Right lobe of liver (tissue), 6 donors: ENCODE measurements at regions not wholly inside any gene's neighbourhood (a gene's known extent, or its start where the extent isn't known, plus 50 kb on each side); places are given as distances from the start of the nearest gene placed in this dataset.
"Not testable (repeated sequence)": the region's sequence is repeated elsewhere in the genome, so short reads cannot be mapped to it uniquely, and the experiment has no call there.

Experiments
- ATAC-seq, 4 donors: fragments of 200-7000 bp; cut with Tn5 transposase; one replicate each; pipeline ENCODE4 v1.9.1; 2020; ENCODE audit warnings: mild to moderate bottlenecking in 4 of 4, moderate library complexity in 4 of 4
- DNase-seq, 3 donors: peaks; one replicate each; pipeline ENCODE4 v3.0.0-alpha.2; 2020
- H3K27ac ChIP-seq, 3 donors: fragments of 200-600 bp; one replicate each; pipeline ENCODE4 v1.8.0; 2022
- H3K27me3 ChIP-seq, 2 donors: fragments of 200-600 bp; one replicate each; pipeline ENCODE4 v1.8.0; 2022
- H3K36me3 ChIP-seq, 4 donors: fragments of 200-600 bp; sonication (generic) in 1 of 4; one replicate each; pipeline versions ENCODE4 v1.5.1 to v1.8.0; 2017 to 2022; ENCODE audit warnings: control low read depth in 1 of 4
- H3K4me1 ChIP-seq, 4 donors: fragments of 200-600 bp; sonication (generic) in 1 of 4; one replicate each; pipeline versions ENCODE4 v1.5.1 to v1.8.0; 2017 to 2022; ENCODE audit warnings: control low read depth in 1 of 4
- H3K4me3 ChIP-seq, 3 donors: fragments of 200-600 bp; one replicate each; pipeline ENCODE4 v1.8.0; 2022
- H3K9me3 ChIP-seq, 4 donors: fragments of 200-600 bp; sonication (generic) in 1 of 4; one replicate each; pipeline versions ENCODE4 v1.5.1 to v1.8.0; 2017 to 2022; ENCODE audit warnings: control low read depth in 1 of 4
- CTCF ChIP-seq, 4 donors: fragments of 200-600 bp in 3 of 4; fragments of 450-650 bp in 1 of 4; IDR thresholded peaks; one replicate each; pipeline versions ENCODE4 v1.5.1 to v1.8.0; 2016 to 2022; ENCODE audit warnings: antibody characterized with exemption in 4 of 4, mild to moderate bottlenecking in 2 of 4
- POLR2A ChIP-seq: fragments of 450-650 bp; IDR thresholded peaks from one replicate; pipeline ENCODE4 v1.6.1; 2017; ENCODE audit warnings: antibody characterized with exemption, mild to moderate bottlenecking
- WGBS: methylation state at CpG from one replicate; pipeline ENCODE4 v1.1.6; 2018; ENCODE audit warnings: low coverage, low lambda C conversion rate; ENCODE audit not compliant: insufficient coverage; ENCODE audit errors: missing lambda C conversion rate; 5-methylcytosine and 5-hydroxymethylcytosine counted together
- intact Hi-C, 2 donors: fragments of 100-400 bp; cut with DNase I; formaldehyde crosslinking; loops; one replicate each; pipeline versions ENCODE4 v1.11.2 to v1.14.1; 2022
- donor health status: DM: no; HTN: yes; CAD: no.
- donor health status: DM: no; HTN: no; CAD: no.
- donor health status: DM: no; HTN: no; CAD: no.
- donor health status: DM: no; HTN: yes; CAD: no.
- donor health status: DM: no; HTN: yes; CAD: no.

- DNase-seq (no peak), ATAC-seq (no peak)
- WGBS = 57% methylated on average over 3 of the region's 4 CpGs
- Histone ChIP-seq H3K4me3 (no peak overlapping the region), H3K4me1 (no peaks in the 10 kb centered on the region), H3K36me3 (no peaks in the 10 kb centered on the region), H3K9me3 (no peaks in the 10 kb centered on the region), H3K27ac (no peak overlapping the region), H3K27me3 (no peaks in the 10 kb centered on the region)
- TF ChIP-seq POLR2A (no peak), CTCF (IDR thresholded peaks at IDR 0.05) (no peak)
- intact Hi-C loops = no loop called here
Observed at GRCh38 chr1:91190996-91191395, 169.2 kb upstream of the ZNF644 start.

GRCh38 chr1:91189096-91189495 lies 167.3 kb upstream of the ZNF644 start:
- intact Hi-C loops = no loop called here
- Histone ChIP-seq H3K9me3 (no peaks in the 10 kb centered on the region), H3K4me1 (no peaks in the 10 kb centered on the region), H3K27ac (no peak overlapping the region), H3K36me3 (no peaks in the 10 kb centered on the region), H3K4me3 (no peak overlapping the region), H3K27me3 (no peaks in the 10 kb centered on the region)
- 27% methylated on average over 2 of the region's 4 CpGs for WGBS
- TF ChIP-seq CTCF (IDR thresholded peaks at IDR 0.05) (no peak), POLR2A (no peak)
- ATAC-seq = no peak
- no peak for DNase-seq

GRCh38 chr1:91182807-91183206 lies 161.0 kb upstream of the ZNF644 start:
- ATAC-seq, H3K9me3 ChIP-seq, H3K4me3 ChIP-seq, H3K4me1 ChIP-seq, H3K27ac ChIP-seq, intact Hi-C loops, DNase-seq, H3K27me3 ChIP-seq, H3K36me3 ChIP-seq: not testable (repeated sequence)

- Histone ChIP-seq H3K36me3 (no peaks in the 10 kb centered on the region), H3K4me3 (no peak overlapping the region), H3K4me1 (no peaks in the 10 kb centered on the region), H3K9me3 (no peaks in the 10 kb centered on the region), H3K27me3 (no peaks in the 10 kb centered on the region), H3K27ac (no peak overlapping the region)
- no peak for TF ChIP-seq CTCF (IDR thresholded peaks at IDR 0.05)
- no peak for TF ChIP-seq POLR2A
- ATAC-seq = no peak
- WGBS = 16% methylated on average over 1 of the region's 1 CpG
- intact Hi-C loops = no loop called here
- DNase-seq = no peak
Observed at GRCh38 chr1:91176250-91176649, 154.4 kb upstream of the ZNF644 start.

- TF ChIP-seq POLR2A (no peak), CTCF (IDR thresholded peaks at IDR 0.05) (no peak)
- no peak for DNase-seq
- 68% methylated on average over 3 of the region's 3 CpGs for WGBS
- H3K27ac ChIP-seq = no peak overlapping the region
- no peaks in the 10 kb centered on the region for H3K27me3 ChIP-seq
- no peaks in the 10 kb centered on the region for H3K9me3 ChIP-seq
- ATAC-seq = no peak
- intact Hi-C loops = no loop called here
- no peaks in the 10 kb centered on the region for H3K4me1 ChIP-seq
- H3K36me3 ChIP-seq = no peaks in the 10 kb centered on the region
- no peak overlapping the region for H3K4me3 ChIP-seq
Observed at GRCh38 chr1:91174734-91175133, 152.9 kb upstream of the ZNF644 start.
